Keratinocyte (primary cell): ENCODE measurements at regions not wholly inside any gene's neighbourhood (a gene's known extent, or its start where the extent isn't known, plus 50 kb on each side); places are given as distances from the start of the nearest gene placed in this dataset.

Source experiments
- DNase-seq: peaks from one replicate; pipeline ENCODE4 v3.0.0-alpha.2; 2011; ENCODE audit warnings: low read depth, missing footprints, low spot score
- FAIRE-seq: peaks from 2 replicates; lab custom pipeline; 2011; peaks lifted over from hg19 to GRCh38; lab: Jason Lieb, UNC
- H2AFZ ChIP-seq: 2 replicates; pipeline ENCODE4 v1.6.0; 2012; ENCODE audit warnings: low read length, control low read depth, inconsistent platforms; ENCODE audit not compliant: control insufficient read depth
- H3K27ac ChIP-seq: 2 replicates; pipeline ENCODE4 v1.5.1; 2011; ENCODE audit warnings: low read length; ENCODE audit not compliant: control insufficient read depth, insufficient read depth
- H3K27me3 ChIP-seq: 3 replicates; pipeline ENCODE4 v1.6.0; 2011; ENCODE audit warnings: low read length; ENCODE audit not compliant: control insufficient read depth, insufficient read depth; ENCODE audit errors: extremely low read depth
- H3K36me3 ChIP-seq, 2 experiments: 2 replicates in 1 of 2; 3 replicates in 1 of 2; pipeline ENCODE4 v1.5.1; 2011; ENCODE audit warnings: low read length in 2 of 2, mild to moderate bottlenecking in 1 of 2; ENCODE audit not compliant: control insufficient read depth in 2 of 2, insufficient read depth in 2 of 2; ENCODE audit errors: extremely low read depth in 1 of 2
- H3K4me1 ChIP-seq: 3 replicates; pipeline ENCODE4 v1.5.1; 2011; ENCODE audit warnings: low read length; ENCODE audit not compliant: control insufficient read depth, insufficient read depth; ENCODE audit errors: extremely low read depth
- H3K4me2 ChIP-seq: 3 replicates; pipeline ENCODE4 v1.6.0; 2011; ENCODE audit warnings: low read depth, low read length; ENCODE audit not compliant: control insufficient read depth, insufficient read depth; ENCODE audit errors: extremely low read depth
- H3K4me3 ChIP-seq, 3 experiments: fragments of 200-600 bp in 1 of 3; sonication (generic) in 1 of 3; 2 replicates in 2 of 3; 3 replicates in 1 of 3; pipeline ENCODE4 v1.5.1; 2011 to 2016; ENCODE audit warnings: low read length in 3 of 3, mild to moderate bottlenecking in 3 of 3, control low read depth in 2 of 3, inconsistent platforms in 1 of 3, low read depth in 1 of 3, mixed read lengths in 1 of 3, mixed run types in 1 of 3, moderate library complexity in 1 of 3; ENCODE audit not compliant: control insufficient read depth in 2 of 3, insufficient read depth in 2 of 3; ENCODE audit errors: extremely low read depth in 1 of 3
- H3K79me2 ChIP-seq: 2 replicates; pipeline ENCODE4 v1.6.0; 2012; ENCODE audit warnings: low read length; ENCODE audit not compliant: control insufficient read depth, insufficient read depth
- H3K9ac ChIP-seq: 3 replicates; pipeline ENCODE4 v1.6.0; 2011; ENCODE audit warnings: low read length; ENCODE audit not compliant: control insufficient read depth, insufficient read depth; ENCODE audit errors: extremely low read depth
- H3K9me1 ChIP-seq: 3 replicates; pipeline ENCODE4 v1.6.0; 2011; ENCODE audit warnings: low read length; ENCODE audit not compliant: control insufficient read depth, insufficient read depth; ENCODE audit errors: extremely low read depth
- H3K9me3 ChIP-seq: 2 replicates; pipeline ENCODE4 v1.5.1; 2012; ENCODE audit warnings: low read depth, low read length; ENCODE audit not compliant: control insufficient read depth
- H4K20me1 ChIP-seq: 3 replicates; pipeline ENCODE4 v1.6.0; 2011; ENCODE audit warnings: low read length; ENCODE audit not compliant: control insufficient read depth, insufficient read depth; ENCODE audit errors: extremely low read depth
- CTCF ChIP-seq, 3 experiments: IDR thresholded peaks in 1 of 3; conservative IDR thresholded peaks in 1 of 3; optimal IDR thresholded peaks in 1 of 3; 2 replicates in 2 of 3; 3 replicates in 1 of 3; pipeline versions ENCODE3 to v1.5.1; 2011; ENCODE audit warnings: low read length in 3 of 3, mild to moderate bottlenecking in 3 of 3, moderate library complexity in 2 of 3, control low read depth in 1 of 3, inconsistent platforms in 1 of 3; ENCODE audit not compliant: insufficient read depth in 2 of 3; ENCODE audit errors: extremely low read depth in 1 of 3
- EZH2 ChIP-seq: IDR thresholded peaks from one replicate; pipeline ENCODE4 v1.6.1; 2012; ENCODE audit warnings: inconsistent platforms, mild to moderate bottlenecking, low read length, moderate library complexity
- dilution Hi-C: fragments of 300-500 bp; cut with MboI; formaldehyde crosslinking; loops from one replicate; pipeline ENCODE4 v1.7.0; 2020; ENCODE audit warnings: low sequenced_read_pairs; ENCODE audit not compliant: extremely low pct_ligation_motif_present

GRCh38 chr1:217929213-217929885, 298.2 kb downstream of the SPATA17 start:
- Histone ChIP-seq H3K36me3 (no peaks in the 10 kb centered on the region), H3K9me1 (no peaks in the 10 kb centered on the region), H3K79me2 (no peaks in the 10 kb centered on the region), H3K27ac (no peak overlapping the region), H4K20me1 (no peaks in the 10 kb centered on the region), H3K4me1 (no peaks in the 10 kb centered on the region), H3K9me3 (no peaks in the 10 kb centered on the region), H3K4me3 (no peak overlapping the region), H3K4me2 (no peak overlapping the region), H3K9ac (no peak overlapping the region), H3K27me3 (peaks cover 6% of the 10 kb centered on the region), H2AFZ (no peak overlapping the region)
- dilution Hi-C loops = no loop called here
- FAIRE-seq (no peak), DNase-seq (no peak)
- TF ChIP-seq CTCF (optimal IDR thresholded peaks at IDR 0.05 in 1 of 3, IDR thresholded peaks at IDR 0.05 in 1 of 3, conservative IDR thresholded peaks at IDR 0.05 in 1 of 3; ENCODE audit: extremely low read depth in 1 of 3, insufficient read depth in 2 of 3, low read length in 3 of 3) (no peak), EZH2 (no peak)

- H3K4me2 ChIP-seq = no peak overlapping the region
- H3K9me1 ChIP-seq = no peaks in the 10 kb centered on the region
- DNase-seq (no peak), FAIRE-seq (no peak)
- no peaks in the 10 kb centered on the region for H4K20me1 ChIP-seq
- H3K27me3 ChIP-seq = no peaks in the 10 kb centered on the region
- H2AFZ ChIP-seq = no peak overlapping the region
- dilution Hi-C loops = no loop called here
- no peaks in the 10 kb centered on the region for H3K9me3 ChIP-seq
- H3K4me3 ChIP-seq = no peak overlapping the region
- TF ChIP-seq EZH2 (no peak), CTCF (optimal IDR thresholded peaks at IDR 0.05 in 1 of 3, IDR thresholded peaks at IDR 0.05 in 1 of 3, conservative IDR thresholded peaks at IDR 0.05 in 1 of 3; ENCODE audit: extremely low read depth in 1 of 3, insufficient read depth in 2 of 3, low read length in 3 of 3) (no peak)
- H3K9ac ChIP-seq = no peak overlapping the region
- H3K4me1 ChIP-seq = no peaks in the 10 kb centered on the region
- no peaks in the 10 kb centered on the region for H3K79me2 ChIP-seq
- no peak overlapping the region for H3K27ac ChIP-seq
- H3K36me3 ChIP-seq = no peaks in the 10 kb centered on the region
These were observed 312.2 kb downstream of the SPATA17 start for GRCh38 chr1:217943361-217943760.
